ENCODE measurements at regions not wholly inside any gene's neighbourhood (a gene's known extent, or its start where the extent isn't known, plus 50 kb on each side); places are given as distances from the start of the nearest gene placed in this dataset.

DNA sequence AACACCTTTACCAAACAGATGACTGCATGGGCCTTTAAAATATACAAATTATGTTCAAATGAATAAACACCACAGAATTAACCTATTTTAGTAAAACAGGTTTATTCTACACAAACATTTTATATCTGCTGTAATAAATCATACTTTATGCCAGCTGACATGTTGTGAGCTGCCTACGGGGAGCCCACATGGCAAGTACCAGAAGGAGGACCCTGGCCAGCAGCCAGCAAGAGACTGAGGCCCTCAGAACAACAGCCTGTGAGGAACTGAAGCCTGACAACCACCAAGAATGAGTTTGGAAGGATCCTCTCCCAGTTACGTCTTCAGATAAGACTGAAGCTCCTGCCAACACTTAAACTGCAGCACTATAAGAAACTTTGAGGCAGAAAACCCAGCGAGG is 377.0 kb downstream of the PDGFC start:
- DNase-seq, result peak; percentile 11

DNA sequence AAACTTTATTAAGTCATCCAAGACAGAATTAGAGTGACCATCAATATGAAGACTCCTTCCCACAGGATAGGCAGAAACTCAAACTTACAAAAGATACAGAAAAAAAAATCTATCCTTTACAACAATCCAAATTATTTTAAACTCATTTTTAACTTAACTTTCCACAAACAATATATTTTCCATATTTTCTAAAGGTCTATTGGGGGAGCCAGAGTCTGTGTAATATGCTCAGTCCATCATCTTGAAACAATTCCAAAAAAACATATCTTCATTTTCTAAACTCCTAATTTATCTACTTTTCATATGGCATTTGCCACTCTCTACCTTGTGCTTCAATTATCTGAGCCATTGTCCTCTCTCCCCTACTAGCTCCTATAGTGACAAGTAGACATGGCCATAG is 378.1 kb downstream of the PDGFC start:
- DNase-seq, result no peak

DNA sequence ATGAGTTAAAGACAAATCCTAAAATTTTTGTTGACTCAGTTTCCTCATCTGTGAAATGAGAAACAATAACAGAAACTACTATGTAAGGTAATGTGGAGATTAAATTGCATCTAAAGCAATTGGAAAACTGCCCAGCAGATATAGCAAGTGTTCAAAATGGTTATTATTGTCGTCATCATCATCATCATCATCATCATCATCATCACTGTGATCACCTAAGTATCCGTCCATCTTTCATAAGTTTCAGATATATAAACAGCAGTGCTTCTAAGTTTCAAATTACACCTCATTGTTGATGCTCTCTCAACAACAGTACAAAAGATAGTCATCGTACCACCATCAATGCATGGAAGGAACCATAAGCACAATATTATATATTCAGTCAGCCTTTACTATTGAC is 379.9 kb downstream of the PDGFC start:
- no peak for DNase-seq

DNA sequence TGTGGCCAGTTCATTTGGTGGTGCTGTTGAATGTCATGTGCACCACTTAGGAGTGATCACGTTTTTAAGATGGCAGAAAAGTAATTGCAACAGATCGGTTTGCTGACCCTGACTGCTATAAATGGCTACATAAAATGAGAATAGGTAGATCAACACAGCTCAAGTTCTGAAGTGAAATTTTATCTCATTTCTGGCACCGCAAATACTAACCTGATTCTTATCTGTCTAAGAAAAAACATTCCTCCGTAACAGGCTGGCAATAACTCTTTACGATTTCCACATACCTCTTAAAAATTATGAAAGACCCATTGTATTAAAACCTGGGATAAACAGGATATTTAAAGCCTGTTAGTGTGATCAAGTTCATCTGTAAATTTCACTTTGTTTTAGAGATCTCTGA is 387.5 kb downstream of the PDGFC start:
- DNase-seq, result no peak

DNA sequence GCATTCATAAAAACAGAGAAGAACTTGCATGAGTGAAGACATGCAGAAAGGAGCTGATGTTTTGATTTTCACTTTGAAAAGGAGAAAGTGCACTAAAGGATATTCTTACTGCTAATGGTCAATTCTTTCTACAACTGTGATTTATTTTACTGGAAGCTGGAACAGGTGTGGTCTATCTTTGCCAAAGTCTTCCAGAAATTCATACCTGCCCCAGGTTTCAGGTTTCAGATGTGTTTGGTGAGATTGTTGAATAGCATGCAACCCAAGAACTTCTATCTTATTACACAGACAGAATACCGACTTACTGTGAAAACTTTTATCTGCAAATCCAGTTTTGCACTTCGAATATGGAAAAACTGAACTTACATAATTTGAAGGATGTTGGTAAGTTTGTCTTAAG is 388.3 kb downstream of the PDGFC start:
- DNase-seq, result no peak

DNA sequence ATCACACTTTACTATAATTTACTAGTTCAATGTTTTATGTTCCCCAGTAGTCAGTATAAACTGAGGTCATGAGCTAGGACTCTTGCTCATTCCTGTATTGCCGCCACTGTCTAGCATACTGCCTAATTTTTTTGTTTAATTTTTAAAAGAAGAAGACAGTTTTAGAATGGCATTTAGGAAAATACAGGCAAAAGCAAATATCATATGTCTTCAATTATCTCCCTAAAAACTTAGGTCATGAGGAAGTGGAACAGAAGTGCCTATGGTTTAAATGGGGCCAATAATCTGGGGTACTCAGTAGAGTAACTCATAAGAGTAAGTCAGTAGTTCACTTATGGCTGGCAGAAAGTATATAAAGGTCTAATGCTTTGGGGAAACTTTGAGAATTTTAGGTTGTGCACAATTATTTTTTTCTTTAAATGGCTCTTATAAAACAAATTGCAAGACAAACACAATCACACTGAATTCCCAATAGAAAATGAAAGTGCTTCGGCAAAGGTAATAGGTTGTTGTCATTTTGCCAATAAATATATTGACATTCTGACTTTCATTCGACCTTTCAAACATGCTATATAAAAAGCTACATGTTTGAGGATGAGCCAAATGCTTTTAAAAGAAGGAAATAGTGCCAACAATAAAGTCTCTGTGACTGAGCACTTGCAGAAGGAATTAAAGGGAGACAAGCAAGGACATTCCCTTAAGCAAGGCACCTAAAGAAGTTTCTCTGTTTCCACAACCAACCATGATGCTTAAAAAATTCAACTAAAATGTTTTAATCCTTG is 390.1 kb downstream of the PDGFC start:
- no peak for DNase-seq

DNA sequence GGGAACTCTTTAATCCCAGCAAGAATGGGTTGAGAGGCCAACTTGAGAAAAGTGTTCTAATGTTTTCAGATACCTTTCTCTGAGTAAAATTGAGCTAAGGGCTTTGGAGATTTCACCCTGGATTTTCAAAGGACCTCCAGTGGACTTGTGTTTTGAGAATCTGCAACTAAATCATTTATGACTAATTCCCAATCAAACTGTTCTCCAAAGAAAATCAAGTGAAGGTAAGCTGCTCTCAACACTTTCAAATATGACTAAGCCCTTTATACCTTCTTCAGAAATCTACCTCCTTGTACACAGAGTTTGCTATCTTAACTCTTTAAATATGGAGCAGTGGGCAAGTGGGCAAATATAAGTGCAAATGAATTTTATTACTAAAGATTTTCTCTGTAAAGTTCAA is 392.9 kb downstream of the PDGFC start:
- DNase-seq, result no peak

DNA sequence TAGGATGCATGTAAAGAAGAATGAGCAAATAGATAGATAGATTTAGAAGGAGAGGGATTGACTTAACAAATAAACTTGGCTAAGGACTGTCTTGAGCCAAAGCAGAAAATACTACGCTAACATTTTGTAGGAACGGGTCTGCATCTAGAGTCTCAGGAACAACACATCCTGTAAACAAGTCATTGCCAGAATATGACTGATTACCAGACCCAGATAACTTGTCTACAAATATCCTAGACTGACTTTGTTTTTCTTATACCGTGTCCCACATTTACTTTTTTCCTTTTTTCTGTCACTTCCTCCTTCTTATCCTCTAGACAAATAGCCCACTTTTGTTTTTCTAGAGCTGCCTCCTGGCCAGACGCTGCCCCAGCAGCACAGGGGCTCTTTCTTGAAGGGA is 393.6 kb downstream of the PDGFC start:
- no peak for DNase-seq

DNA sequence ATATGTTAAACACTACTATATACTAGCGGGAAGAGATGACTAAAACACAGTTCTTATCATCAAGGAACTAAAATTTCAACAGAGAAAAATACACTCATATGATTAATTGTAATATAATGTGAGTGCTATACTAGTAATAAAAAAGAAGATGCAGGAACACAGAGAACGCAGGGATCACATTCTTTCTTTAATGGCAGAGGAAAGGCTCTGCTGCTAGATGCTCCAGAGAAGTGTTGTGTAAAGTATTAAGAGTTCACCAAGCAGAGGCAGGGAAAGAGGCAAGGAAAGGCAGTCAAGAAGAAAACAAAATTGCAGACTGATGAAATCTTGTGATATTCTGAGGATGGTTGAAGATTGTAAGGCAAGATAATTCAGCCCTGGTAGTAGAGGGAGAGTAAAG is 394.7 kb downstream of the PDGFC start:
- DNase-seq, result no peak

DNA sequence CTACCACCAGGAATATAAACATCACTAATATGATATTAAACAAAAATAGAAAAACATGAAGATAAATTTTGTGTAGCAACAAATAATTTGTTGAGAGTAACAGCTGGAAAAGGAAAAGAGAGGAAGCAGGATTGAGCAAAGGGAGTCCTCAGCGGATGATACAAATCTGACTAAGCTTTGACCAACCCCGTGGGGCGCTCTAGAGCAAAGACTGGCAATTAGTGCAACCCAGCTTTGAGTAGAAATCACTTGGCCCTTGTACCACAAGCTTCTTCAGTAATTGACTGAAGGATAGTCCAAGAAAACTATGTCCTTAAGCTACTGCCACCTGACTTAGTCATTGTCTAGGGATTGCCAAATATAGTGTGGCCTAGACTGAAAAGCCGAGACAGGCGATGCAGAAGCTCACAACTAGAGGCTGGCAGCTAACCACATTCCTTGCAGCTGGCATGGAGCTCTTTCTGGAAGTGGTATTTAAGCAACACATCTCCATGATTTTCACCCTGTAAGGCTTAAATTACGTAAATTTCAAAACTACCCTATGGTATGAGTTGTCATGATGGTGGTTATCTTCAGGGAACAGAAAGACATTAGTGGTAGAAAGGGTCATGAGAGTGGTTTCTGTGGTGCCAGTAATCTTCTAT is 396.0 kb downstream of the PDGFC start:
- DNase-seq, result peak; percentile 46

DNA sequence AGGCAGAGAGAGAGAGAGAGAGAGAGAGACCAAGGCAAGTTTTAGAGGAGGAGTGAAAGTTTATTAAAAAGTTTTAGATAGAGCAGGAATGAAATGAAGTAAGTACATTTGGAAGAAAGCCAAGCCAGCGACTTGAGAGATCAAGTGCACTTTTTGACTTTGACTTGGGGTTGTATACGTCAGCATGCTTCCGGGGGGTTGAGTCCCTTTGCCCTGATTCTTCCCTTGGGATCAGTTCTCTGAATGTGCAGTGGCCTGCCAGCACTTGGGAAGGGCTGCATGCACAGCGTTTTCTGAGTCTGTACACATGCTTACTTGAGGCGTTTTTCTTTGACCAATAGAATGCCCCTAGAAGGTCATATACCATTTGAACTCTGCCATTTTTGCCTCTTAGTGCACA is 400.5 kb downstream of the PDGFC start:
- peak; percentile 10 for DNase-seq

DNA sequence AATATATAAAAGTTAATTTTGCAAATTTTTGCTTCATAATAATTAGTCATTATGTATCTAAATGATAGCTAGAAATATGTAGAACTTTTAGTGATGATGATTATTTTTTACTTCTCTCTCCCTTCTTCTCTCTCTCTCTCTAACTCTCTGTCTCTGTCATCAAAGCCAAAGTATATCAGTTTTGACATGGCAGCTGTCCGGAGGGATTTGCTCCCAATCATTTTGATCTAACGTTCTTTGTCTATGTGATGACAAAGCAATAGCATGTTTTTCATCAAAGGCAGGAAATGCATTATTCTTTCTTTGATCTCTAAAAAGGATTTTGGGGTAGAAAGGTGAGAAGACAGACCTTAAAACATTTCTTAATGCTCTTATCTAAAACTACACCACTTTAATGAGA is 402.1 kb downstream of the PDGFC start:
- DNase-seq, result no peak

DNA sequence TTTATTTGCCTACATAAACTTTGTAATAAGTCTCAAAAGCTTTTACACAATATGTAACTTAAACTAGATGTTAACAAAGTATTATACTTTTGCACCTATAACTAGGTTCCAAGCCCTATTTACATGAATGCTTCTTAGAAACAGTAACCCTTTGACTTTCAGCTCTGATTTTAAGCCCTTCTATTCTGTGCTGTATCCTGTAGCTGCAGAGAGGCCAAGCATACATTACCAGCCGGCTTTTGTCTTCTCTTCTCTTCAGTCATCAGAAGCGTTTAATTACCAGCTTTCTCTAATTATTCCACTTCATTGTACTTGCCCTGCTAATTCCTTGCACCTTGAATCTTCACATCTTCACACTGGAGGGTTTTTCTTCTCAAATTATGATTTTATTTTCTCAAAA is 403.1 kb downstream of the PDGFC start:
- DNase-seq, result no peak

DNA sequence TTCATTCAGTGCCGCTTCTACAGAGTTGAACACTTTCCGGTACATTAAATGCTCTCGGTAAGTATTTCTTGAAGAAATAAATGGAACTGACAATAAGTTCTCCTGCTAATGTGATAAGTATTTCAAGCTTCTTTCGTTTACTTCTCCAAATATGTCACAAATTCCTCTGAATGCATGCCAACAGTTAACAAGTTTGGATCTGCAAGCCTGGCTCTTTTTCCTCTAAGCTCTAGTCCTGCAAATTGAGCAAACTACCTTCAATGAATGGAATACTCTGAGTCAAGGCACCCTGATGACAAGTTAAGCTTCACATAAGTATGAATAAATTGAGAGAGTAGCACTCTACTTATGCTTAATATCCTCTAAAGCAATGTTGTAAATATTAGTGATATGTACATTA is 403.6 kb downstream of the PDGFC start:
- DNase-seq, result no peak

DNA sequence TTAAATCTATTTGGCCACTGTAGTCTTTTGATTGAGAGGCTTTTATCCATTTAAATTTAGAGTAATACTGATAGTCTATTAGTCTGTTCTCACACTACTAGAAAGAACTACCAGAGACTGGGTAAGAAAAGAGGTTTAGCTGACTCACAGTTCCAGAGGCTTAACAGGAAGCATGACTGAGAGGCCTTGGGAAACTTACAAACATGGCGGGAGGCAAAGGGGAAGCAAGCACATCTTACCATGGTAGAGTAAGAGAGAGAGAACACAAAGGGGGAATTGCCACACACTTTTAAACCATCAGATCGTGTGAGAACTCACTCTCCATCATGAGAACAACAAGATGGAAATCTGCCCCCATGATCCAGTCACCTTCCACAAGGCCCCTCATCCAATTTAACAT is 410.9 kb downstream of the PDGFC start:
- no peak for DNase-seq

DNA sequence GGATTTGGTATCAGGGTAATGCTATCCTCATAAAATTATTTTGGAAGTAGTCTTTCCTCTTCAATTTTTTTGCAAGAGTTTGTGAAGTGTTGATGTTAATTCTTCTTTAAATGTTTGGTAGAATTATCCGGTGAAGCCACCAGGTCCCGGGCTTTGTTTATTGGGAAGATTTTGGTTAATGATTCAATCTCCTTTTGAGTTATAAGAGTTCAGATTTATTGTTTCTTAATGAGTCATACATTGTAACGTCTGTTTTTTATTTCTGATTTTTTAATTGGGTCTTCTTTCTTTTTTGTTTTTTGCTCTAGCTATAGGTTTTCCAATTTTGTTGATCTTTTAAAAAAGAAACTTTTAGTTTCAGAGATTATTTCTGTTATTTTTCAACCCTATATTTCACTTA is 412.3 kb downstream of the PDGFC start:
- no peak for DNase-seq

DNA sequence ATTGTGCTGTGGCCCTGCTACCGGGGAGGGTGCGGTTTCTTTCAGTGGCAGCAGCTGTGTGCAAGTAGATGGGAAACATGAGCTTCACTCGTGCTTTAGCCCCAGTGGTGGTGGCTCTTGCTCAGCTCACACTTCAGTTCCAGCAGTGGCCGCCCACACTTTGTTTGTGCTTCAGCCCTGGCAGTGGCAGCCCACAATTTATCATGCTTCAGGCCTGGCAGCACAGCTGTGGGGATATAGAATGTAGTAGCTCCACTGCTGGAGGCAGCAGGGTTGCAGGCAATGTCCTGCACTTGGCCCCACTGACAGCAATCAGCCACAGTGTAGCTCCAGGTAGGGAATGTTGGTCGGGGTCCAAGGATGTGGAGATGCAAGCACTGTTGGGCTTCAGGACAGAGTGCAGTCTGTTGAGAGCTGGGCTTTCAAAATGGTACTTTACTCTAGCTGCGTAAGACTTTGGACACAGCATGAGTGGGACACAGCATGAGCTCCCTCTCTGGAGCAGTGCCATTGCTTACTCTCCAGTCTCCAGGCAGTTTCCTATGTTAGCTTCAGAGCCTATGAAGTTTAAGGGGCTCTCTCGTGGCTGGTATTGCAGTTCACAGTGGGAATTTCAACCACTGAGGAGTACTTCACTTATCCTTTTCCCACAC is 413.1 kb downstream of the PDGFC start:
- DNase-seq, result no peak

DNA sequence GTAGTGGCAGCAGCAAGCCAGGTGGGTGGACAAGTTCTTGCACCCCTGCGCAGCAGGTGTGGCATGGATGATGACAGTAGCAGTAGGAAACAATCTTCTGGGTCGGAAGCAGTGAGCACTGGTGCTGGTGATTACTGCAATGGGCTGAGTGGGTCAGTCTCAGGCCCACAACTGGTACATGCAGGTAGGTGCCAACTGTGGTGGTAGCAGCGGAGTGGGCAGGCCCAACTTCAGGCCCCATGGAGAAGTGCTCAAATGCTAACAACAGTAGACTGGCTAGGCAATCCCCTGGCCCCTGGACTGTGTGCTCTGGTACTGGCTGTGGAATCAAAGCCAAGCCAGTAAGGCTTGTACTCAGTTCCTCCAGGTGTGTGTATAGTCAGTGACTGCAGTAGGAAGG is 413.7 kb downstream of the PDGFC start:
- no peak for DNase-seq

DNA sequence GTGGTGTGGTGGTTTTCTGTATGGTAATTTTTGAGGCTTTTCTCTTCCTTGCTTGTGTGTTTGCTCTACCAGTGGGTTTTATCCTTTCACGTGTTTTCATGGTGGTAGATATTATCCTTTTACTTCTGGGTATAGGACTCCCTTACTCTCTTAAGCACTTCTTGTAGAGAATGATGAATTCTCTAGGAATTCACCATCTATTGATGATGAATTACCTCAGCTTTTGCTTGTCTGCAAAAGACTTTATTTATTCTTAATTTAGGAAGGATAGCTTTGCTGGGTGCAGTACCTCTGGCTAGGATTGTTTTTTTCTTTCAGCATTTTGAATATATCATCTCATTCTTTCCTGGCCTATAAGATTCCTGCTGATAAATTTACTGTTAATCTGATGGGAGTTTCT is 415.3 kb downstream of the PDGFC start:
- no peak for DNase-seq

DNA sequence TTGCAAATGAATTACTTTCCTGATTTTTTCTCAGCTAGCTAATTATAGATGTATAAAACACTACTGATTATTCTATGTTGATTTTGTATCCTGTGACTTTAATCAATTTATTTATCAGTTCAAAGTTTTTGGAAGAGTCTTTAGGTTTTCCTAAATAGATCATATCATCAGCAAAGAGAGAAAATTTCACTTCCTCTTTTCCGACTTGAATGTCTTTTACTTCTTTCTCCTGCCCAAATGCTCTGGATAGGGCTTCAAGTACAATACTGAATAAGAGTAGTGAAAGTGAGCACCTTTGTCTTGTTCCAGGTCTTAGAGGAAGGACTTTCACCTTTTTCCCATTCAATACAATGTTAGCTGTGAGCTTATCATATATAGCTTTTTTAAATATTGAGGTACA is 417.9 kb downstream of the PDGFC start:
- DNase-seq, result no peak

DNA sequence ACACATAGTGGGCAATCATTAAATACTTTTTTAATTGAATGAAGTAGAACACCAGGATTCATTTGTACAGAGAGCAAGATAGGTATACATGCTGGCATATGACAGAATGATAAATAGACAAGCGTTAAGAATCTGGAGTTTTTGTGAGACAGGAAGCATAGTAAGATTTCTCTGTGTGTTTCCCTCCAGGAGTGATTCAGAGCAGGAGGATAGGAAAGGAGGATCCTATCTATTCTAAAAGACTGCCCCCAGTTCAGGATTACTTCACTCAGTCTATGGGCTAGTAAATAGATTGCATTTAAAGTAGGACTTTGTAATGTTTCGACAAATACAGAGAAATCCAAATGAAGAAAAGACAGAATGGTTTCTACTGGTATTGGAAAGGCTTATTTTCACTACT is 423.7 kb downstream of the PDGFC start:
- no peak for DNase-seq

DNA sequence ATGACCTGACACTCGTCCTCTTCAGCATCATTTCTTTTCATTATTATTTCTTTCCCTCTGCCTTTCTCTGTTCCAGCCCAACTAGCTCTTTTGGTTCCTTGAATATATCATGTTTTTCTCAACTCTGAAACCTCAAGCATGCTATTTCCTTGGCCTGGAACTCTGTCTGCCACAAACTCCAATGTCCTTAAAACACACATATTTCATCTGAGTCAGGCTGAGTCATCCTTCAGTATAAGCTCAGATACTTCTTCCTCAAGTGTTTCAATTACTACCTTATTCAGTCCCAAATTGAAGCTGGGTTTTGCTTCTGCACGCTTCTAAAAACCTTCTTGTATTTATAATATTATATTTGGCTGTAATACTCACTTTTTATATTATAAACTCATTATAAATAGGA is 424.2 kb downstream of the PDGFC start:
- no peak for DNase-seq

DNA sequence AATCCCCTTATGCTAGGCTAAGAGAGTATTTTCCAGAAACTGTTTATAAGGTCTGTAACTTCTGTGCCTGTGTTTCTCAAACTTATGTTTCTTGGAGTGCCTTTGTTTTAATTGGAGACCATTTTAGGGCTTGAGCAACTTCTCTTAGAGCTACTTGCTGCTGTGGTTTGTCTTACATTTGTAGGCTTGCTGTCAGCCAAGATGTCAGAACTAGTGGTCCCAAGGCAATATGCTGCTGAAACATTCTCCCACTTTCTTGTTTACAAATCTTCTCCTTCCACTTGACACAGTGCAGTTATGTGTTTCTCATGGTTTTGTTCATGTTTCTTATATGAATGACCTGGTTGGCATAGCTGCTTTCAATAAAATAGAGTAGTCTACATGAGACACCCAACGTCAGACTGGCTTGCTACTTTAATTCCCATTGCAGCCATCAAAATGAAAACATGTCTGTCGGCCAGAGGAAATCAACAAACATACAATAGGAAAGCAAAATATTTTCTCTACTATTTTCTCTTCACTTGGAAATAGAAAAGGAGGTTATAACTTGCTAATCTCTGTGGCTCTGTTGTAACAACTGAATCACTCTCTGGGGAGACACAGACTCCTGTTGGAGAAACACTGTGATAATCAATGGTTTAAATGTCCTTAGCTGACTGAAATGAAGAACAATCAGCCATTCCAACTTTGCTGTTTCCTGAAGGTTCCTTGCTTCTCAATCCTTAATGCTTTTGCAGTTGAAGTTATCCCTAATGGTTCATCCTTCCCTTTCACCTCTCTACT is 426.4 kb downstream of the PDGFC start:
- no peak for DNase-seq

DNA sequence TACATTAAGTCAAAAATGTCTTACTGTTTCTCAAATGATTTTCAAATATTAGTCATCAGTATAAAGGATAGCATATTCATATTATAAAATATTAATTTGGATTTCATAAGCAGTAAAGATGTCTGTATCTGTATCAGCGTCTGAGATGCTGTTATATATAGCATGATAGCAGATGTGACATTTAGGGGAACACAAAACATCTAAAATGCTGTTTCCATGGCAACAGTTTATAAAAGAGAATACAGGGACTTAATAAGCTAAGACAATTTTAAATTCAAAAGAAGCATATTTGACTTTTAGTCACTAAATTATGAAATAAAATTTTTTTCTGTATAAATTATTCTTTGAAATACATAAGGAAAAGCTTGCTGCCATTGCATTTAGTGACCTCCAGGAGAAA is 432.2 kb downstream of the PDGFC start:
- DNase-seq, result no peak
